ENCODE measurements at regions not wholly inside any gene's neighbourhood (a gene's known extent, or its start where the extent isn't known, plus 50 kb on each side); places are given as distances from the start of the nearest gene placed in this dataset.

DNA sequence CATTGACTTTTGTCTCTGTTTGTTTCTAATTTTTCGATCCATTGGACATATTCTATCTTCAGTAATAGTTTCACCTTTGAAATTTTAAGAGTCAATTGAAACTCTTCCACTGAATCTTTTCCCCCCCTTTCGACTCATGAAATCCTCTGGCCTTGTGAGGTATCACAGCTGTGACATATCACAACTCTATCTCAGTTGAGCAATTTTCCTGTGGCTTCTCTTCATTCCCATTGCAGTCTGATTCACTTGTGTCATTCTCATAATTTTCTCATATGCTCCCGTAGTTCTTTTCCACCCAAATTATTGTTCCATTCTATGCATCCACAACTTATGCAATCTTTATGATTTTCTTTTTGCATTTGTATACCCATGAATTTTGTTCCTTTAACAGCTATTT is 261.6 kb downstream of the DACT1 start:
- intact Hi-C loops (cut with micrococcal nuclease), result no loop called here
- no peaks in the 10 kb centered on the region for H3K4me1 ChIP-seq (ENCODE audit: control insufficient read depth in 1 of 2, insufficient read depth in 2 of 2, low read length in 2 of 2)
- H3K27me3 ChIP-seq (ENCODE audit: control insufficient read depth in 2 of 2, insufficient read depth in 2 of 2, low read length in 2 of 2), result no peaks in the 10 kb centered on the region
- H3K27ac ChIP-seq (ENCODE audit: low read depth in 1 of 2, low read length in 2 of 2), result no peak overlapping the region
- no peak overlapping the region for H3K9ac ChIP-seq (ENCODE audit: insufficient read depth, low read length, poor library complexity, severe bottlenecking)
- no peak overlapping the region for H3K4me3 ChIP-seq (replicated peaks in 1 of 3; ENCODE audit: low read depth in 2 of 3, low read length in 3 of 3)
- H3K36me3 ChIP-seq (replicated peaks in 1 of 2; ENCODE audit: control insufficient read depth in 1 of 2, insufficient read depth in 2 of 2, low read length in 2 of 2), result no peaks in the 10 kb centered on the region
- TF ChIP-seq CTCF (IDR thresholded peaks at IDR 0.05), result no peak
- H3K4me2 ChIP-seq (replicated peaks; ENCODE audit: extremely low read depth, low read length, poor library complexity, severe bottlenecking), result no peak overlapping the region
- no peak for DNase-seq
- H3K4me3 Mint-ChIP-seq, result no peak overlapping the region
- H3K36me3 Mint-ChIP-seq, result no peaks in the 10 kb centered on the region
- peaks cover 0 to 9% of the 10 kb centered on the region in 2 donors for H3K9me3 ChIP-seq (replicated peaks in 1 of 2; ENCODE audit: control insufficient read depth in 1 of 2, insufficient read depth in 1 of 2, low read length in 2 of 2)
- H3K79me2 ChIP-seq (ENCODE audit: insufficient read depth, low read length), result no peaks in the 10 kb centered on the region
- H3K9me3 Mint-ChIP-seq, result peaks cover 0 to 19% (median 10%) of the 10 kb centered on the region in 7 donors
- H3K4me1 Mint-ChIP-seq, result peaks cover 3% of the 10 kb centered on the region
- no peak overlapping the region for H3K27ac Mint-ChIP-seq
- no peaks in the 10 kb centered on the region for H3K27me3 Mint-ChIP-seq (ENCODE audit: low read depth in 3 of 3)
- no peaks in the 10 kb centered on the region for H4K20me1 ChIP-seq (ENCODE audit: insufficient read depth, low read length)
- no peak overlapping the region for H2AFZ ChIP-seq (ENCODE audit: insufficient read depth, low read depth, low read length, poor library complexity, severe bottlenecking)
- WGBS (ENCODE audit: insufficient coverage), result 68% methylated on average over 2 of the region's 3 CpGs

GRCh38 chr14:58901826-58902225 is 264.1 kb downstream of the DACT1 start:
- no peaks in the 10 kb centered on the region for H3K4me1 ChIP-seq (ENCODE audit: control insufficient read depth in 1 of 2, insufficient read depth in 2 of 2, low read length in 2 of 2)
- Mint-ChIP-seq H3K36me3 (no peaks in the 10 kb centered on the region), H3K9me3 (peaks cover 0 to 18% (median 11%) of the 10 kb centered on the region in 7 donors), H3K4me3 (no peak overlapping the region), H3K27me3 (ENCODE audit: low read depth in 3 of 3) (no peaks in the 10 kb centered on the region), H3K27ac (no peak overlapping the region), H3K4me1 (peaks cover 3% of the 10 kb centered on the region)
- H3K79me2 ChIP-seq (ENCODE audit: insufficient read depth, low read length), result no peaks in the 10 kb centered on the region
- H2AFZ ChIP-seq (ENCODE audit: insufficient read depth, low read depth, low read length, poor library complexity, severe bottlenecking), result no peak overlapping the region
- H3K27me3 ChIP-seq (ENCODE audit: control insufficient read depth in 2 of 2, insufficient read depth in 2 of 2, low read length in 2 of 2), result no peaks in the 10 kb centered on the region
- no peak overlapping the region for H3K4me2 ChIP-seq (replicated peaks; ENCODE audit: extremely low read depth, low read length, poor library complexity, severe bottlenecking)
- DNase-seq, result no peak
- H3K36me3 ChIP-seq (replicated peaks in 1 of 2; ENCODE audit: control insufficient read depth in 1 of 2, insufficient read depth in 2 of 2, low read length in 2 of 2), result no peaks in the 10 kb centered on the region
- no peak overlapping the region for H3K4me3 ChIP-seq (replicated peaks in 1 of 3; ENCODE audit: low read depth in 2 of 3, low read length in 3 of 3)
- H4K20me1 ChIP-seq (ENCODE audit: insufficient read depth, low read length), result no peaks in the 10 kb centered on the region
- H3K27ac ChIP-seq (ENCODE audit: low read depth in 1 of 2, low read length in 2 of 2), result no peak overlapping the region
- H3K9me3 ChIP-seq (replicated peaks in 1 of 2; ENCODE audit: control insufficient read depth in 1 of 2, insufficient read depth in 1 of 2, low read length in 2 of 2), result peaks cover 0 to 9% of the 10 kb centered on the region in 2 donors
- no peak for TF ChIP-seq CTCF (IDR thresholded peaks at IDR 0.05)
- no peak overlapping the region for H3K9ac ChIP-seq (ENCODE audit: insufficient read depth, low read length, poor library complexity, severe bottlenecking)
- intact Hi-C loops (cut with micrococcal nuclease), result no loop called here

Measured in CD14-positive monocyte (primary cell).